Hepatocyte (in vitro differentiated cells): ENCODE measurements at regions not wholly inside any gene's neighbourhood (a gene's known extent, or its start where the extent isn't known, plus 50 kb on each side); places are given as distances from the start of the nearest gene placed in this dataset.

Source experiments
- DNase-seq: peaks from one replicate; pipeline ENCODE4 v3.0.0-alpha.2; 2016; ENCODE audit warnings: low spot score
- H2AFZ ChIP-seq: fragments of 200-600 bp; sonication (generic); 2 replicates; pipeline ENCODE4 v1.6.0; 2016; ENCODE audit warnings: antibody characterized with exemption, mild to moderate bottlenecking
- H3K27ac ChIP-seq: fragments of 200-600 bp; sonication (generic); 2 replicates; pipeline ENCODE4 v1.5.1; 2016; ENCODE audit warnings: mild to moderate bottlenecking
- H3K27me3 ChIP-seq: fragments of 200-600 bp; sonication (generic); 2 replicates; pipeline ENCODE4 v1.6.1; 2016
- H3K36me3 ChIP-seq: fragments of 200-600 bp; sonication (generic); replicated peaks from 2 replicates; pipeline ENCODE4 v1.5.1; 2016; ENCODE audit warnings: low read depth; ENCODE audit not compliant: insufficient read depth
- H3K4me1 ChIP-seq: fragments of 200-600 bp; sonication (generic); 2 replicates; pipeline ENCODE4 v1.5.1; 2016; ENCODE audit warnings: mild to moderate bottlenecking, moderate library complexity; ENCODE audit not compliant: insufficient read depth
- H3K4me2 ChIP-seq: fragments of 200-600 bp; sonication (generic); 2 replicates; pipeline ENCODE4 v1.6.0; 2016
- H3K4me3 ChIP-seq: fragments of 200-600 bp; sonication (generic); 2 replicates; pipeline ENCODE4 v1.5.1; 2016; ENCODE audit warnings: mild to moderate bottlenecking
- H3K79me2 ChIP-seq: fragments of 200-600 bp; sonication (generic); 2 replicates; pipeline ENCODE4 v1.6.0; 2017; ENCODE audit warnings: mild to moderate bottlenecking
- H3K9me2 ChIP-seq: fragments of 200-600 bp; sonication (generic); replicated peaks from 2 replicates; pipeline ENCODE4 v1.6.0; 2017; ENCODE audit warnings: mild to moderate bottlenecking; ENCODE audit not compliant: insufficient read depth
- H3K9me3 ChIP-seq: fragments of 200-600 bp; sonication (generic); 2 replicates; pipeline ENCODE4 v1.5.1; 2016; ENCODE audit warnings: low read depth, mild to moderate bottlenecking
- H4K20me1 ChIP-seq: fragments of 200-600 bp; sonication (generic); 2 replicates; pipeline ENCODE4 v1.6.0; 2016; ENCODE audit warnings: mild to moderate bottlenecking; ENCODE audit not compliant: insufficient read depth, poor library complexity, severe bottlenecking
- EZH2 ChIP-seq: fragments of 200-600 bp; sonication (generic); IDR thresholded peaks from 2 replicates; pipeline ENCODE4 v1.6.1; 2016; ENCODE audit warnings: antibody characterized with exemption, mild to moderate bottlenecking, borderline replicate concordance
- EZH2phosphoT487 ChIP-seq: fragments of 200-600 bp; sonication (generic); IDR thresholded peaks from one replicate; pipeline ENCODE4 v1.6.1; 2018; ENCODE audit warnings: antibody characterized with exemption, mild to moderate bottlenecking, low read depth, moderate library complexity; ENCODE audit not compliant: unreplicated experiment, severe bottlenecking
- WGBS: methylation state at CpG from one replicate; pipeline ENCODE4 v1.1.6; 2016; ENCODE audit warnings: low lambda C conversion rate; ENCODE audit errors: missing lambda C conversion rate; 5-methylcytosine and 5-hydroxymethylcytosine counted together
- TF ChIP-seq, protein P1 (sequence below): fragments of 200-600 bp; sonication (generic); IDR thresholded peaks from 2 replicates; pipeline ENCODE4 v1.5.1; 2016; ENCODE audit warnings: antibody characterized with exemption, mild to moderate bottlenecking; ENCODE audit not compliant: poor library complexity

DNA sequence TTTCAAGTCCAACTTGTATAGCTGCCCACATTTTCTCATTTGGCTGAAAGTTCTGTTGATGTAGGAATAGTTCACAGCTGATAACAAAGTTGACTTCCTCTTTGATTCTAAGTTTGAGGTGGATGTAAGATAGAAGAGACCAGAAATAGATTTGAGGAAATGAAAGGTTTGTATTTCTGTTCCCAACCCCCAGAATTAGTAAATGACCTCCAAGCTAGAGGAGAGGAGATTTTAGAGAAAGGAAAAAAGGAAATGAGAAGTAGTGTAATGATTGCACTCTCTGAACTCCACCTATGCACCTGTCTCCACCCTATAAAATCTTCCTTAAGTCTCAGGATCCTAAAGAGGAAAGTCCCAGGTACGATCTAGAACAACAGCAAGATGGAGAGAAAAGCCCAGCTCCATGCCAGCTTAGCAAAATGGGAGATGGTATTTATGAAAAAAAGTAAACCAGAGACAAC is 130.4 kb upstream of the POC5 start:
- H3K79me2 ChIP-seq: no peaks in the 10 kb centered on the region
- DNase-seq: no peak
- 90% methylated on average over 1 of the region's 1 CpG for WGBS
- peaks cover 3% of the 10 kb centered on the region for H3K4me1 ChIP-seq
- no peaks in the 10 kb centered on the region for H3K9me2 ChIP-seq
- H4K20me1 ChIP-seq: no peaks in the 10 kb centered on the region
- H3K9me3 ChIP-seq: no peaks in the 10 kb centered on the region
- no peaks in the 10 kb centered on the region for H3K36me3 ChIP-seq
- H3K4me3 ChIP-seq: no peak overlapping the region
- TF ChIP-seq EZH2phosphoT487 (no peak), EZH2 (no peak)
- TF ChIP-seq, protein P1, sequence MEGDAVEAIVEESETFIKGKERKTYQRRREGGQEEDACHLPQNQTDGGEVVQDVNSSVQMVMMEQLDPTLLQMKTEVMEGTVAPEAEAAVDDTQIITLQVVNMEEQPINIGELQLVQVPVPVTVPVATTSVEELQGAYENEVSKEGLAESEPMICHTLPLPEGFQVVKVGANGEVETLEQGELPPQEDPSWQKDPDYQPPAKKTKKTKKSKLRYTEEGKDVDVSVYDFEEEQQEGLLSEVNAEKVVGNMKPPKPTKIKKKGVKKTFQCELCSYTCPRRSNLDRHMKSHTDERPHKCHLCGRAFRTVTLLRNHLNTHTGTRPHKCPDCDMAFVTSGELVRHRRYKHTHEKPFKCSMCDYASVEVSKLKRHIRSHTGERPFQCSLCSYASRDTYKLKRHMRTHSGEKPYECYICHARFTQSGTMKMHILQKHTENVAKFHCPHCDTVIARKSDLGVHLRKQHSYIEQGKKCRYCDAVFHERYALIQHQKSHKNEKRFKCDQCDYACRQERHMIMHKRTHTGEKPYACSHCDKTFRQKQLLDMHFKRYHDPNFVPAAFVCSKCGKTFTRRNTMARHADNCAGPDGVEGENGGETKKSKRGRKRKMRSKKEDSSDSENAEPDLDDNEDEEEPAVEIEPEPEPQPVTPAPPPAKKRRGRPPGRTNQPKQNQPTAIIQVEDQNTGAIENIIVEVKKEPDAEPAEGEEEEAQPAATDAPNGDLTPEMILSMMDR: no peak
- no peaks in the 10 kb centered on the region for H3K27me3 ChIP-seq
- H3K27ac ChIP-seq: no peak overlapping the region
- H3K4me2 ChIP-seq: no peak overlapping the region
- no peak overlapping the region for H2AFZ ChIP-seq

DNA sequence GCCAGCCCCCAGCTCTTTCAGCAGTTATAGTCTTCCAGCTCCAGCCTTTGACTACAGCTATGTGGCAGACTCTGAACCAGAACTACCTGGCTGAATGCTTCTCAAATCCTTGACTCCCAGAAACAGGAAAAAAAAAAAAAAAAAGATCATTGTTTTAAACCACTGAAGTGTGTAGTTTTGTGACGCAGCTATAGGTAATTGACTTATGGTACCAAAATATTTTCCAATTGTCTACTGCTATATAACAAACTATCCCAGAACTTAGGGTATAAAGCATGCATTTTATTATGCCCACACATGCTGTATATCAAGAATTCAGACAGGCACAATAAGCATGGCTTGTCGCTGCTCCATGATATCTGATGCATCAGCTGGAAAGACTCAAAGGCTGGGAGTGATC is 127.1 kb upstream of the POC5 start:
- Histone ChIP-seq H3K9me2 (no peaks in the 10 kb centered on the region), H3K27me3 (no peaks in the 10 kb centered on the region), H3K36me3 (no peaks in the 10 kb centered on the region), H4K20me1 (no peaks in the 10 kb centered on the region), H3K9me3 (no peaks in the 10 kb centered on the region), H2AFZ (no peak overlapping the region), H3K79me2 (no peaks in the 10 kb centered on the region), H3K4me2 (no peak overlapping the region), H3K4me3 (no peak overlapping the region), H3K4me1 (peaks cover 1% of the 10 kb centered on the region), H3K27ac (no peak overlapping the region)
- DNase-seq: no peak
- WGBS: 92% methylated on average over 2 of the region's 2 CpGs
- TF ChIP-seq, protein P1: no peak
- TF ChIP-seq EZH2phosphoT487: no peak

DNA sequence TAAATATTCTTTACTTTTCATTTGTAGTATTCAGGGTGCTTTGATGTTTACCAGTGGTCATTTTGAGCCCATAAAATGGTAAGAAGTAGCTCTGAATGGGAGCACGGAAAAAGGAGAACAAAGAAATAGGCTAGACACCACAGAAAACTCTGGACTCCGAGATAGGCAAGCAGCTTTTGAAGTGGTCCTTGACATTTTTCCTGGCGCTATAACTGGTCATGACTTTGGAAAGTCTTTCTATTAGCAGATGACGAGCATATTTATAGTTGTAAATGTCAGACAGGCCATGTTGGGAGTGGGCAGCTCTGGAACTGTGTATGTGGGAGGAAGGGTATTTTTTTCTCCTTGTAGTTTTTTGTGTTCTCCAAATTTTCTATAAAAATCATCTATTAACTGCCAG is 126.1 kb upstream of the POC5 start:
- Histone ChIP-seq H3K79me2 (no peaks in the 10 kb centered on the region), H4K20me1 (no peaks in the 10 kb centered on the region), H3K4me2 (no peak overlapping the region), H3K27me3 (no peaks in the 10 kb centered on the region), H3K4me3 (no peak overlapping the region), H3K9me3 (no peaks in the 10 kb centered on the region), H3K9me2 (no peaks in the 10 kb centered on the region), H3K4me1 (no peaks in the 10 kb centered on the region), H2AFZ (no peak overlapping the region), H3K27ac (no peak overlapping the region), H3K36me3 (no peaks in the 10 kb centered on the region)
- no peak for DNase-seq
- TF ChIP-seq EZH2phosphoT487: no peak
- TF ChIP-seq, protein P1: no peak
- TF ChIP-seq EZH2: no peak
- WGBS: 55% methylated on average over 4 of the region's 4 CpGs

GRCh38 chr5:75839547-75839946 is 122.3 kb upstream of the POC5 start:
- TF ChIP-seq, protein P1: no peak
- TF ChIP-seq EZH2 (no peak), EZH2phosphoT487 (no peak)
- no peaks in the 10 kb centered on the region for H3K9me2 ChIP-seq
- no peak overlapping the region for H3K4me2 ChIP-seq
- H3K4me3 ChIP-seq: no peak overlapping the region
- H3K27ac ChIP-seq: no peak overlapping the region
- no peak overlapping the region for H2AFZ ChIP-seq
- no peaks in the 10 kb centered on the region for H3K27me3 ChIP-seq
- H3K4me1 ChIP-seq: no peaks in the 10 kb centered on the region
- whole genome bisulfite sequencing: 93% methylated on average over 1 of the region's 1 CpG
- H3K36me3 ChIP-seq: no peaks in the 10 kb centered on the region
- H3K9me3 ChIP-seq: no peaks in the 10 kb centered on the region
- no peaks in the 10 kb centered on the region for H4K20me1 ChIP-seq
- H3K79me2 ChIP-seq: no peaks in the 10 kb centered on the region
- DNase-seq: no peak
